HG02840 (cell line): ENCODE measurements at regions not wholly inside any gene's neighbourhood (a gene's known extent, or its start where the extent isn't known, plus 50 kb on each side); places are given as distances from the start of the nearest gene placed in this dataset.

Experiments used
- ATAC-seq: cut with Tn5 transposase; IDR thresholded peaks from one replicate; pipeline ENCODE4 v1.9.1; 2021; ENCODE audit warnings: mild to moderate bottlenecking, moderate library complexity, moderate number of reproducible peaks; ENCODE audit not compliant: unreplicated experiment, low FRiP score

DNA sequence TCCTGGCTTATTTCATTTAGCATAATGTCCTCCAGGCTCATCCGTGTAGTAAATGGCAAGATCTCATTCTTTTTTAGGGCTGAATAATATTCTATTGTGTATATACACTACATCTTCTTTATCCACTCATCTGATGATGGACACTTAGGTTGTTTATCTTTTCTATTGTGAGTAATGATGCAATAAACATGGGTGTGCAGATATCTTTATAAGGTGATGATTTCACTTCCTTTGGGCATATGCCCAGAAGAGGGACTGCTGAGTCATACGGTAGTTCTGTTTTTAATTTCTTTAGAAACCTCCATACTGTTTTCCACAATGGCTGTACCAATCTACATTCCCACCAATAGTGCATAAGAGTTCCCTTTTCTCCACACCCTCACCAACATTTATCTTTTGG lies 317.6 kb upstream of the CNKSR2 start:
- no peak for ATAC-seq

- ATAC-seq = no peak
Measured at GRCh38 chrX:21047034-21047455, 327.2 kb upstream of the CNKSR2 start.

DNA sequence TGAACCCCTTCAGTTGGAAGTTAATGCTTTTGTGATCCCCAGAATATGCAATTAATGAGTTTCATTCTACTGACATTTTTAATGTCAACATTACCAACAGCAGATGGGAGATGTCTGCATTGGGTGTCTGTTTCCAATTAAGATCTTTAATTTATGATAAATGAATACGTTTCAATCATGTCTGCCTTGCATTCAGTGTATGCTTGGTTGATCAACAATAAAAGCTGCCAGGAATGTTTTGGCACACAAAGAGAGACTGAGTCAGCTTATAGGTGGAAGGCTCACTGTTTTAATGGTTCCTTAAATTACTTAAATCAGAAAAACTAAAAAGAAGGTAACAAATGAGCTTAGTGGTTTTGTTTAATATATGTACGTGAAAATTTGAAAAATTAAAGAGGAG lies 359.9 kb upstream of the CNKSR2 start:
- ATAC-seq = no peak

DNA sequence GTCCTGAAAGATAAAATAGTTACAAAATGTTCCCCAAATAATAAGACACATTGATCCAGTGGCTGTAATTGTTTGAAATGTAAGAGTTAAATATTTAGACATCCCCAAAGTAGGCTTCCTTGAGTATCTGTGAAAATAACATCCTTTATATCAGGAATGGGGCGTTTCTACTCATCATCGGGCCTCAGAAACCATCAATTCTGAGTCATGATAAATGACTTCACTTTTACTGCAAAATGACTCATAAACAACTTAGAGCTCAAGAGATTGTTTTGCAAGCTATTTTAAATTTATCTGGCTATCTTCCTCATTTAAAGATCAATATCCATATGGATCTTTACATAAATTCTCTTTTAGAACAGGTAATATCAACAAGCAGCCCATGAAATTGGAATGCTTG lies 369.4 kb upstream of the CNKSR2 start:
- no peak for ATAC-seq

DNA sequence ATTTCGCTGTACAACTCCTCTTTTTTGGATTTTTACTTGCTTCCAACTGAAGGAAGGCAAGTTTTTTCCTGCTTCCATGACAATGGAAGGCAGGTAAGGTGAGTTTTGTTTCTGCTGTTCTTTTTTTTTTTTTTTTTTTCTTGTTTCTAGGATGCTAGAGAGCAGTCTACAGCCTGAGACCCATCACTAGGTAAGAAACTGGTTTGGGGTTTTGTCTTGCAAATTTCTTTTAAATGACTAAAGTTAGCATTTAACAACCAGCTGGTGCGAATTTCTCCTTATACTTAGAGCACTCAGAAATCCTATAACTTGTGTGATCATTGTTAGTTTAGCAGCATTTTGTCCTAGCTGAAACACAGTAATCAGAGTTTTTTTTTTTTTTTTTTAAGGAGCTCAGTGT lies 378.4 kb upstream of the CNKSR2 start:
- ATAC-seq = no peak

GRCh38 chrX:20989361-20989760 lies 384.9 kb upstream of the CNKSR2 start:
- ATAC-seq = no peak

GRCh38 chrX:20988804-20989203 lies 385.4 kb upstream of the CNKSR2 start:
- no peak for ATAC-seq

DNA sequence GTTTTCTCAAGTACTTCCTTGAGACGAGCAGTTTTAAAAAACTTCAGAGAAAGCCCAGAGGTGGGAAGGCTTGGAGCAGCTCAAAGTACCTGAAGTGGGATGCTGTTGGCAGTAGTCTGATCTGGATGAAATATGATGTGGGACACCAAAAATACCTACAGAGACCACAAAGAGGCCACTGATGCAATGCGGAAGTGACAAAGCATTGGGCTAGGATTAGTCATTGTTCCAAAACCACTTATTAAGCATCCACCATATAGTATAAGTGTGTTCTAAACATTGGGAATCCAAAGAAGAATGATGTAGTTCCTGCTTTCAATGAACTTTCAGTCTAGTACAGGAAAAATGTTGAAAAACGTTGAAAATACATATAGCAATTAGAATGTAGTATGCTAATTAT lies 386.1 kb upstream of the CNKSR2 start:
- no peak for ATAC-seq

- no peak for ATAC-seq
Measured at GRCh38 chrX:20980426-20980825, 393.8 kb upstream of the CNKSR2 start.

GRCh38 chrX:20974326-20974725 lies 399.9 kb upstream of the CNKSR2 start:
- ATAC-seq = no peak

DNA sequence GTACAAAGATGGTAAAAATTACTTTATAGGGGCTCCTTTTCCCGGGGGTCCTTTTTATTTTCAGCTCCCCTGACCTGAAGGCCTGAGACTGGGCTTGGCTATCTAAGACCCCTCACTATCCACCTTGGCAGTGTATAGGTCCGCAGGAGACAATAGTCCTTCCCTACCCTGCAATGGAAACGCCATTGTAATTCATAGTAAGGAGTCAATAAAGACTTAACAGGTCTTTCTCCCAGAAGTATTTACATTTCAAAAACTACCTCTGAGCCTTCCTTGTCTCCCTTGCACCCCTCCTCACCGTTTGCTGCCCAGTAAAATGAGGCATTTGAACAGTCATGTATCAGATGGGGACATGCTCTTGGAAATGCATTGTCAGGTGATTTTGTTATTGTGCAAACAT lies 401.2 kb upstream of the CNKSR2 start:
- ATAC-seq = no peak

GRCh38 chrX:20971250-20971649 lies 403.0 kb upstream of the CNKSR2 start:
- ATAC-seq = no peak

GRCh38 chrX:20969565-20969964 lies 404.7 kb upstream of the CNKSR2 start:
- no peak for ATAC-seq

- ATAC-seq = no peak
Measured at GRCh38 chrX:20968996-20969395, 405.2 kb upstream of the CNKSR2 start.

GRCh38 chrX:20967725-20968124 lies 406.5 kb upstream of the CNKSR2 start:
- ATAC-seq = no peak

- ATAC-seq = no peak
Measured at GRCh38 chrX:20965270-20966044, 408.8 kb upstream of the CNKSR2 start.

DNA sequence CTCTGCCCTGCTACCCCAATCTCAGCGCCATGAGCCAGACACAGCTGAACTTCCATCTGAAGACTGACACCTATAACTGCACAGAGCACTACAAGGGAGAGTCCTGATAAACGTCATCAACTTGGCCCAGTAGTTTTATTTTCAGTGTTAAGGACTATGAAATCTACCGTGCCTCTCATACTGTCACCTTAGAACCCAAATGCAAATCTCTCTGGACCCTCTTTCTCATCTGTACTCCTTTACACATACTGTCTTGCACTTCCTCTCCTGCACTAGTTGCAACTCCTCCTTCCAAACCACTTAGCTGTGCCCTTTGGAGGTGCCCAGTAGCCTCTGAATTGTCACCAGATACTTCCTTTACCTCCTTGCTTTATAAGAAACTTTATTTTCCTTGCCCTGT lies 420.2 kb upstream of the CNKSR2 start:
- ATAC-seq = no peak

GRCh38 chrX:20952180-20952579 lies 422.0 kb upstream of the CNKSR2 start:
- ATAC-seq = no peak

DNA sequence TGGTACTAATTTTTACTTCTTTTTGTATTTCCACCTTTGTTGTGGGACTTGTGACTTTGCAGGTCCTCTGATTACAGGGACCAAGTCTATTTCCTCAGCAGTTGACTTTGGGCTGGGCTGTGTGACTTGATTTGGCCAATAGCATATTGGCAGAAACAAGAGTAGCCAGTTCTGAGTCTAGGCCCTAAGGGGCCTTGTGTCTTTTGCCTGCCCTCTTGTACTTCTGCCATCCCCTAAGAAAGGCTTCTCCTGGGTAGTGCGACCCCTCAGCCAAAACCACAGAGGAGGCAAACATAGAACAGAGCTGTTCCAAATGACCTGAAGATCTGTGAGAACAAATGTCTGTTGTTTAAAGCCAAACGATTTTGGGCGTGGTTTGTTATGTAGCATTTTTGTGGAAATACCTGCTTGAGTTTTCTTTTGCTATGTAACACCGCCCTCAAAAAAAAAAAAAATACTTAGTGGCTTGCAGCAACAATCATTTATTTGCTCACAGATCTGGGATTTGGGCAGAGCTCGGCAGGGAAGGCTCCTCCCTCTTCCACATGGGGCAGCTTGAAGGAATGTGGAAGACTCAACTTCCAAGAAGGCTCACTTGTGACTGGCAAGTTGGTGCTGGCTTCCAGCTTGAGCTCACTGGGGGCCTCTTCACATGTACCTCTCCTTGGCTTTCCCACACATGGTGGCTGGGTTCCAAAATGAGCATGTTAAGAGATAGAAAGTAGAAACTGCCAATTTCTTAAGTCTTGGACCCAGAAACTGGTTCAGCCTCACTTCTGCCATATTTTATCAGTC lies 423.0 kb upstream of the CNKSR2 start:
- ATAC-seq = no peak

DNA sequence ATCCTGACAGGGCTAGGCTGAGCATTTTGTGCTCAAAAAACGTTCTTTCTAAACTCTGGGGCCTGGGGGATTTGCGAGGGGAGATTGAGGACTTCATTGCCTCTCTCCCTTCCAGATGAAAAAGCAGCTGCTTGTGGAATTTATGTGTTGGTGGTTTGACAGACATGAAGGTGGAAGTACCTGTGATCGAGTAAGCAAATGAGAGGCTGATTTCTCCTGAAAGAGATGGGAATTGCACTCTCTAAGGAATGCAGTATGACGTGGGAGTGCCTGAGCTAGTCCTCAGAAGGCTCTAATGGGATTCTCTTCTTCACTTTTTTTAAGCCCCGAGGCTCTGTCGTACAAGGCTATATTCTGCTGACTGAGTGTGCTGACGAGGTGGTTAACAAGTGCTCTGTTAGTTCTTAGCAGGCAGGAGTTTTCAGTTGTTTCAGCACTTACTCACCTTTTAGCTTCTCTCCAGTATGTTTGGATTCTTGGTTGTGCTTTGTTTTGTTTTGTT lies 426.8 kb upstream of the CNKSR2 start:
- no peak for ATAC-seq

- no peak for ATAC-seq
Measured at GRCh38 chrX:20913760-20914159, 460.5 kb upstream of the CNKSR2 start.

GRCh38 chrX:20906571-20906970 lies 467.6 kb upstream of the CNKSR2 start:
- ATAC-seq = no peak
